ENCODE measurements at regions not wholly inside any gene's neighbourhood (a gene's known extent, or its start where the extent isn't known, plus 50 kb on each side); places are given as distances from the start of the nearest gene placed in this dataset.
A peak's percentile ranks its signal among the peaks of the same experiment; 100 is the strongest.

DNA sequence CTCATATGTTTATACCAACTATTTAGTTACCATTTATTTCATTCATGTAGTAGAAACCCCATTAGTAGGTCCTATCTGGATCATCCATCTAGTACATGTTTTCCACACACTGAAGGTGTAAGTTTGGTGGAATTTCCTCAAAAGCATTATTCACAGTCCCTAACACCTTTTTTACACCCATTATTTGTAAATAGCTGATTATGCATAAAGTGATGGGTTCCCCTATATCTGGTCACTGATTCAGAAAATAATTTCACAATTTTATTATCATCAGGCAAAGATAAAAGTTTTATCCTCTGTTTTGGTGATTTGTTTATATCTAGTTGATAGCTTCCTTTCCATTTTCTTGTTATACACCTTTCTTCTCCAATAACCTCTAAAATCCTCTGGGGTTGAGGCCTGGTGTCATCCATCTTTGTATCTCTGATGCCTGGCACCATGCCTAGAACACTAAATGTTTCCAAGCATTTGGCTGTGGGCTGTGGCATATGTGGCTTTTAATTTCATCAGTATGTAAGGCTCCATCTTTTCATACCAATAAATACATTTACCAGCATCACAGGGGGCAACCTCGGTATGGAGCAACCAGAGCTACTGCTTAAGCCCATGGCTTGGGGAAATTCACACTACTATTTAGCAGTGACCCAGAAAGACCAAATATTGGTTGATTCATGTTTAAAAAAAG lies 1089.5 kb upstream of the LRRN3 start:
- ATAC-seq, result no peak; the same call in 2 of the 3 replicates
- TF ChIP-seq TSHZ2 (CRISPR knock-in tag; IDR thresholded peaks at IDR 0.05), result peak; percentile 87; the same call in 1 of the 2 replicates
- TF ChIP-seq ZFP3 (CRISPR knock-in tag; IDR thresholded peaks at IDR 0.05), result no peak
- TF ChIP-seq ZNF565 (CRISPR knock-in tag; conservative IDR thresholded peaks at IDR 0.05; ENCODE audit: low read depth), result 0 out of 2 replicates have a peak, but pooled peaks have one; percentile 15
- 0 out of 2 replicates have a peak, but pooled peaks have one; percentile 29 for TF ChIP-seq ESRRG (CRISPR knock-in tag; IDR thresholded peaks at IDR 0.05)
- TF ChIP-seq SNAI2 (CRISPR knock-in tag; IDR thresholded peaks at IDR 0.05), result 0 out of 2 replicates have a peak, but pooled peaks have one; percentile 3
- TF ChIP-seq, protein P1, sequence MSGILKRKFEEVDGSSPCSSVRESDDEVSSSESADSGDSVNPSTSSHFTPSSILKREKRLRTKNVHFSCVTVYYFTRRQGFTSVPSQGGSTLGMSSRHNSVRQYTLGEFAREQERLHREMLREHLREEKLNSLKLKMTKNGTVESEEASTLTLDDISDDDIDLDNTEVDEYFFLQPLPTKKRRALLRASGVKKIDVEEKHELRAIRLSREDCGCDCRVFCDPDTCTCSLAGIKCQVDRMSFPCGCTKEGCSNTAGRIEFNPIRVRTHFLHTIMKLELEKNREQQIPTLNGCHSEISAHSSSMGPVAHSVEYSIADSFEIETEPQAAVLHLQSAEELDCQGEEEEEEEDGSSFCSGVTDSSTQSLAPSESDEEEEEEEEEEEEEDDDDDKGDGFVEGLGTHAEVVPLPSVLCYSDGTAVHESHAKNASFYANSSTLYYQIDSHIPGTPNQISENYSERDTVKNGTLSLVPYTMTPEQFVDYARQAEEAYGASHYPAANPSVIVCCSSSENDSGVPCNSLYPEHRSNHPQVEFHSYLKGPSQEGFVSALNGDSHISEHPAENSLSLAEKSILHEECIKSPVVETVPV (CRISPR knock-in tag; IDR thresholded peaks at IDR 0.05), result no peak
- TF ChIP-seq ZNF8 (CRISPR knock-in tag; IDR thresholded peaks at IDR 0.05), result peak; percentile 69; the same call in 1 of the 2 replicates
- peak; percentile 72 for TF ChIP-seq TCF4 (CRISPR knock-in tag; IDR thresholded peaks at IDR 0.05; ENCODE audit: borderline replicate concordance)
- no peak for TF ChIP-seq ARNTL (CRISPR knock-in tag; IDR thresholded peaks at IDR 0.05; ENCODE audit: borderline replicate concordance, low read depth)
- no peak for TF ChIP-seq ZFP30 (CRISPR knock-in tag; IDR thresholded peaks at IDR 0.05)
- TF ChIP-seq ZNF70 (CRISPR knock-in tag; IDR thresholded peaks at IDR 0.05), result no peak
- peak; percentile 72 for TF ChIP-seq ISL1 (CRISPR knock-in tag; IDR thresholded peaks at IDR 0.05)
- TF ChIP-seq GLIS3 (CRISPR knock-in tag; IDR thresholded peaks at IDR 0.05), result 0 out of 2 replicates have a peak, but pooled peaks have one; percentile 19
- TF ChIP-seq PPARA (CRISPR knock-in tag; IDR thresholded peaks at IDR 0.05; ENCODE audit: borderline replicate concordance), result no peak

GRCh38 chr7:110003827-110004226 lies 1087.1 kb upstream of the LRRN3 start:
- TF ChIP-seq TOX (CRISPR knock-in tag; IDR thresholded peaks at IDR 0.05; ENCODE audit: borderline replicate concordance), result no peak
- TF ChIP-seq ZNF8 (CRISPR knock-in tag; IDR thresholded peaks at IDR 0.05), result no peak
- no peak for TF ChIP-seq ZFP30 (CRISPR knock-in tag; IDR thresholded peaks at IDR 0.05)
- TF ChIP-seq, protein P2, sequence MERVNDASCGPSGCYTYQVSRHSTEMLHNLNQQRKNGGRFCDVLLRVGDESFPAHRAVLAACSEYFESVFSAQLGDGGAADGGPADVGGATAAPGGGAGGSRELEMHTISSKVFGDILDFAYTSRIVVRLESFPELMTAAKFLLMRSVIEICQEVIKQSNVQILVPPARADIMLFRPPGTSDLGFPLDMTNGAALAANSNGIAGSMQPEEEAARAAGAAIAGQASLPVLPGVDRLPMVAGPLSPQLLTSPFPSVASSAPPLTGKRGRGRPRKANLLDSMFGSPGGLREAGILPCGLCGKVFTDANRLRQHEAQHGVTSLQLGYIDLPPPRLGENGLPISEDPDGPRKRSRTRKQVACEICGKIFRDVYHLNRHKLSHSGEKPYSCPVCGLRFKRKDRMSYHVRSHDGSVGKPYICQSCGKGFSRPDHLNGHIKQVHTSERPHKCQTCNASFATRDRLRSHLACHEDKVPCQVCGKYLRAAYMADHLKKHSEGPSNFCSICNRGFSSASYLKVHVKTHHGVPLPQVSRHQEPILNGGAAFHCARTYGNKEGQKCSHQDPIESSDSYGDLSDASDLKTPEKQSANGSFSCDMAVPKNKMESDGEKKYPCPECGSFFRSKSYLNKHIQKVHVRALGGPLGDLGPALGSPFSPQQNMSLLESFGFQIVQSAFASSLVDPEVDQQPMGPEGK (CRISPR knock-in tag; IDR thresholded peaks at IDR 0.05; ENCODE audit: borderline replicate concordance), result no peak
- TF ChIP-seq OSR1 (CRISPR knock-in tag; IDR thresholded peaks at IDR 0.05), result no peak
- TF ChIP-seq ZNF565 (CRISPR knock-in tag; conservative IDR thresholded peaks at IDR 0.05; ENCODE audit: low read depth), result no peak
- TF ChIP-seq SNAI2 (CRISPR knock-in tag; IDR thresholded peaks at IDR 0.05), result no peak
- TF ChIP-seq ZFP3 (CRISPR knock-in tag; IDR thresholded peaks at IDR 0.05), result no peak
- TF ChIP-seq CSDC2 (CRISPR knock-in tag; IDR thresholded peaks at IDR 0.05), result no peak
- no peak for TF ChIP-seq ZC3H10 (CRISPR knock-in tag; IDR thresholded peaks at IDR 0.05)
- TF ChIP-seq RARB (CRISPR knock-in tag; IDR thresholded peaks at IDR 0.05), result no peak
- no peak for TF ChIP-seq ARNTL (CRISPR knock-in tag; IDR thresholded peaks at IDR 0.05; ENCODE audit: borderline replicate concordance, low read depth)
- ATAC-seq, result no peak

DNA sequence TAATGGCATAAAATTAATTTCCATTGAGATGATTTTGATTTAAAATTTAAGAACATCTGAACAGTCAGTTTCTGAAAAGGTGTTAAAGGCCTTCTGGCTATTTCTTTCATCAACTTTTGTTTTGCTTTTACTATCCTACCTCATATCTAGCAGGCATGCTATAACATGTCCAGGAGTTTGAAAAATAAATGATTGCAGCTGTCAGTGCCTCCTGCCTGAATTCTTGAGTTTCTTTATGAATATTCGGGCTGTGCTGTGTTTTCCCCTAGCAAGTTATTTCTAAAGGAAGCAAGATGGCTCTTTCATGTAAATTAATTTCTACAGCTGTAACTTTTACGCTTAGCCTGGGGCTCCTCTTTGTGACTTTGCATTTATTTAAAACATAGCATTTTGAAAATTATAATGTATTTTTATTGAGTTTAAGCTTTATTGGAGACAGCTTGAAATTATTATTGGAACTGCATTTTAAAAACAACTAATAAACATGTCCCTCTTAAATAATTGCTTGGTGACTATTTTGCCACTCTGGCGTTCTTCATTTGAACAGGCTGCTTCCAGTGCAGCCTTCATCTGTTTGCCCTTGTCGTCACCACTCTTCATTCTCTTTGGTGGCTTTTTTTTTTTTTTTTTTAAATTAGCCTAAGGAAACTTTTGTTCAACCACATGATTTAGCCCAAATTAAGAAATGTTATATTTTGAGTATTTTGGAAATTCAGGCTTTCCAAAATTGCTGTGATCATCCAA lies 1083.4 kb upstream of the LRRN3 start:
- ATAC-seq, result no peak
- TF ChIP-seq PPARA (CRISPR knock-in tag; IDR thresholded peaks at IDR 0.05; ENCODE audit: borderline replicate concordance), result no peak
- TF ChIP-seq GLIS3 (CRISPR knock-in tag; IDR thresholded peaks at IDR 0.05), result no peak
- TF ChIP-seq ISL1 (CRISPR knock-in tag; IDR thresholded peaks at IDR 0.05), result no peak
- TF ChIP-seq SNAI2 (CRISPR knock-in tag; IDR thresholded peaks at IDR 0.05), result no peak
- TF ChIP-seq, protein P3, sequence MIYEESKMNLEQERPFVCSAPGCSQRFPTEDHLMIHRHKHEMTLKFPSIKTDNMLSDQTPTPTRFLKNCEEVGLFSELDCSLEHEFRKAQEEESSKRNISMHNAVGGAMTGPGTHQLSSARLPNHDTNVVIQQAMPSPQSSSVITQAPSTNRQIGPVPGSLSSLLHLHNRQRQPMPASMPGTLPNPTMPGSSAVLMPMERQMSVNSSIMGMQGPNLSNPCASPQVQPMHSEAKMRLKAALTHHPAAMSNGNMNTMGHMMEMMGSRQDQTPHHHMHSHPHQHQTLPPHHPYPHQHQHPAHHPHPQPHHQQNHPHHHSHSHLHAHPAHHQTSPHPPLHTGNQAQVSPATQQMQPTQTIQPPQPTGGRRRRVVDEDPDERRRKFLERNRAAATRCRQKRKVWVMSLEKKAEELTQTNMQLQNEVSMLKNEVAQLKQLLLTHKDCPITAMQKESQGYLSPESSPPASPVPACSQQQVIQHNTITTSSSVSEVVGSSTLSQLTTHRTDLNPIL (CRISPR knock-in tag; IDR thresholded peaks at IDR 0.05; ENCODE audit: low read depth), result no peak
- no peak for TF ChIP-seq ZFP30 (CRISPR knock-in tag; IDR thresholded peaks at IDR 0.05)
- no peak for TF ChIP-seq ZNF8 (CRISPR knock-in tag; IDR thresholded peaks at IDR 0.05)
- TF ChIP-seq ZNF70 (CRISPR knock-in tag; IDR thresholded peaks at IDR 0.05), result no peak
- no peak for TF ChIP-seq ESRRG (CRISPR knock-in tag; IDR thresholded peaks at IDR 0.05)
- TF ChIP-seq ZFP3 (CRISPR knock-in tag; IDR thresholded peaks at IDR 0.05), result no peak
- no peak for TF ChIP-seq OSR1 (CRISPR knock-in tag; IDR thresholded peaks at IDR 0.05)
- TF ChIP-seq, protein P4, sequence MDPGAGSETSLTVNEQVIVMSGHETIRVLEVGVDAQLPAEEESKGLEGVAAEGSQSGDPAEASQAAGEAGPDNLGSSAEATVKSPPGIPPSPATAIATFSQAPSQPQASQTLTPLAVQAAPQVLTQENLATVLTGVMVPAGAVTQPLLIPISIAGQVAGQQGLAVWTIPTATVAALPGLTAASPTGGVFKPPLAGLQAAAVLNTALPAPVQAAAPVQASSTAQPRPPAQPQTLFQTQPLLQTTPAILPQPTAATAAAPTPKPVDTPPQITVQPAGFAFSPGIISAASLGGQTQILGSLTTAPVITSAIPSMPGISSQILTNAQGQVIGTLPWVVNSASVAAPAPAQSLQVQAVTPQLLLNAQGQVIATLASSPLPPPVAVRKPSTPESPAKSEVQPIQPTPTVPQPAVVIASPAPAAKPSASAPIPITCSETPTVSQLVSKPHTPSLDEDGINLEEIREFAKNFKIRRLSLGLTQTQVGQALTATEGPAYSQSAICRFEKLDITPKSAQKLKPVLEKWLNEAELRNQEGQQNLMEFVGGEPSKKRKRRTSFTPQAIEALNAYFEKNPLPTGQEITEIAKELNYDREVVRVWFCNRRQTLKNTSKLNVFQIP (CRISPR knock-in tag; IDR thresholded peaks at IDR 0.05; ENCODE audit: borderline replicate concordance, low read depth), result no peak
- no peak for TF ChIP-seq TOX (CRISPR knock-in tag; IDR thresholded peaks at IDR 0.05; ENCODE audit: borderline replicate concordance)
- TF ChIP-seq BACH2 (CRISPR knock-in tag; IDR thresholded peaks at IDR 0.05; ENCODE audit: borderline replicate concordance), result no peak
- TF ChIP-seq TSHZ2 (CRISPR knock-in tag; IDR thresholded peaks at IDR 0.05), result no peak

Measured in SK-N-SH treated with all-trans-retinoic acid at 6 μM for 48 hours (cell line).